GM12878 (cell line): ENCODE measurements at regions not wholly inside any gene's neighbourhood (a gene's known extent, or its start where the extent isn't known, plus 50 kb on each side); places are given as distances from the start of the nearest gene placed in this dataset.

Experiments used
- ATAC-seq: fragments of 200-7000 bp; cut with Tn5 transposase; 3 replicates; pipeline ENCODE4 v1.9.1; 2020; ENCODE audit warnings: mild to moderate bottlenecking, moderate library complexity
- BruUV-seq: library from RNA; stranded (reverse); fragments of 400-500 nt; replicated peaks from 2 replicates; lab custom pipeline; 2021; lab: Mats Ljungman, UMichigan
- CTCF ChIA-PET: fragments of 300-600 bp; sonication (Branson Sonifier 250); formaldehyde crosslinking; extraction: SDS; loops from one replicate; lab custom pipeline; 2021; ENCODE audit warnings: inconsistent platforms; lab: Yijun Ruan, JAX
- POLR2A ChIA-PET: fragments of 350-600 bp; formaldehyde crosslinking; extraction: SDS; loops from one replicate; lab custom pipeline; 2021; ENCODE audit warnings: inconsistent platforms; lab: Charles Lee
- RAD21 ChIA-PET: fragments of 300-600 bp; sonication (Branson Sonifier 250); formaldehyde crosslinking; loops from one replicate; lab custom pipeline; 2023; ENCODE audit warnings: antibody characterized with exemption; ENCODE audit not compliant: unreplicated experiment; lab: Charles Lee
- SMC1A ChIA-PET: fragments of 300-600 bp; sonication (Branson Sonifier 250); formaldehyde crosslinking; loops from one replicate; lab custom pipeline; 2023; ENCODE audit not compliant: unreplicated experiment, uncharacterized antibody; lab: Charles Lee
- DNase-seq: peaks from one replicate; pipeline ENCODE4 v3.0.0-alpha.2; 2011; ENCODE audit warnings: low read depth, low spot score
- FAIRE-seq: peaks from 3 replicates; lab custom pipeline; 2011; peaks lifted over from hg19 to GRCh38; lab: Jason Lieb, UNC
- H2AFZ ChIP-seq: 2 replicates; pipeline ENCODE4 v1.6.0; 2011; ENCODE audit warnings: low read depth, low read length, control low read depth; ENCODE audit not compliant: control insufficient read depth
- H3K27ac ChIP-seq: 2 replicates; pipeline ENCODE4 v1.5.1; 2011; ENCODE audit warnings: control low read depth; ENCODE audit not compliant: control insufficient read depth, insufficient read depth
- H3K27me3 ChIP-seq, 2 experiments: replicated peaks in 1 of 2; 2 replicates each; pipeline versions ENCODE4 v1.6.0 to v1.6.1; 2011; ENCODE audit warnings: low read length in 1 of 2; ENCODE audit not compliant: control insufficient read depth in 2 of 2, insufficient read depth in 2 of 2
- H3K36me3 ChIP-seq, 2 experiments: 2 replicates each; pipeline ENCODE4 v1.5.1; 2011; ENCODE audit warnings: low read length in 1 of 2; ENCODE audit not compliant: control insufficient read depth in 2 of 2, insufficient read depth in 2 of 2
- H3K4me1 ChIP-seq: 2 replicates; pipeline ENCODE4 v1.6.1; 2011; ENCODE audit warnings: mild to moderate bottlenecking, low read length, moderate library complexity, mixed read lengths; ENCODE audit not compliant: control insufficient read depth, insufficient read depth
- H3K4me2 ChIP-seq: 2 replicates; pipeline ENCODE4 v1.6.0; 2011; ENCODE audit warnings: control low read depth; ENCODE audit not compliant: control insufficient read depth, insufficient read depth
- H3K4me3 ChIP-seq: fragments of 200-600 bp; sonication (generic); 2 replicates; pipeline ENCODE4 v1.5.1; 2016
- H3K79me2 ChIP-seq: 2 replicates; pipeline ENCODE4 v1.6.0; 2011; ENCODE audit warnings: low read length; ENCODE audit not compliant: control insufficient read depth, insufficient read depth
- H3K9ac ChIP-seq: 2 replicates; pipeline ENCODE4 v1.8.0; 2011; ENCODE audit warnings: low read length, control low read depth, mixed read lengths; ENCODE audit not compliant: control insufficient read depth, insufficient read depth
- H3K9me3 ChIP-seq: replicated peaks from 3 replicates; pipeline ENCODE4 v1.5.1; 2011; ENCODE audit warnings: mild to moderate bottlenecking, low read length; ENCODE audit not compliant: control insufficient read depth, insufficient read depth
- H4K20me1 ChIP-seq: 2 replicates; pipeline ENCODE4 v1.6.0; 2011; ENCODE audit not compliant: control insufficient read depth, insufficient read depth
- BACH1 ChIP-seq: fragments of 450-650 bp; IDR thresholded peaks from 2 replicates; pipeline ENCODE4 v1.6.1; 2017; ENCODE audit warnings: mild to moderate bottlenecking, borderline replicate concordance
- BHLHE40 ChIP-seq, 2 experiments: fragments of 450-650 bp in 1 of 2; IDR thresholded peaks; 2 replicates each; pipeline ENCODE4 v1.6.1; 2011 to 2017; ENCODE audit warnings: low read depth in 2 of 2, borderline replicate concordance in 1 of 2, improper control_type of control experiment in 1 of 2, low read length in 1 of 2, mild to moderate bottlenecking in 1 of 2
- PBX3 ChIP-seq: IDR thresholded peaks from 2 replicates; pipeline ENCODE4 v1.6.1; 2011; ENCODE audit warnings: mild to moderate bottlenecking, low read depth, low read length, moderate library complexity; ENCODE audit not compliant: insufficient replicate concordance
- RUNX3 ChIP-seq: IDR thresholded peaks from 2 replicates; pipeline ENCODE4 v1.6.1; 2012; ENCODE audit warnings: low read length, inconsistent platforms
- SPI1 ChIP-seq: IDR thresholded peaks from 2 replicates; pipeline ENCODE4 v1.6.1; 2011; ENCODE audit warnings: low read depth, mild to moderate bottlenecking, low read length, moderate library complexity, borderline replicate concordance; ENCODE audit not compliant: insufficient read depth
- TAF1 ChIP-seq: IDR thresholded peaks from 2 replicates; pipeline ENCODE4 v1.6.1; 2011; ENCODE audit warnings: mild to moderate bottlenecking, low read depth, low read length, borderline replicate concordance
- WGBS: methylation state at CpG from one replicate; pipeline ENCODE4 v1.1.6; 2016; ENCODE audit warnings: low lambda C conversion rate; ENCODE audit not compliant: insufficient replicate concordance, insufficient coverage; ENCODE audit errors: missing lambda C conversion rate; 5-methylcytosine and 5-hydroxymethylcytosine counted together
- in situ Hi-C: fragments of 300-500 bp; cut with MboI; formaldehyde crosslinking; loops from 9 replicates; pipeline ENCODE4 v1.14.3; 2018; ENCODE audit warnings: mixed read lengths
- intact Hi-C: fragments of 100-400 bp; cut with micrococcal nuclease; formaldehyde crosslinking; loops from one replicate; pipeline ENCODE4 v1.14.2; 2022; ENCODE audit not compliant: unreplicated experiment
- TF ChIP-seq, protein P1 (sequence below): fragments of 450-650 bp; IDR thresholded peaks from 2 replicates; pipeline ENCODE4 v1.6.1; 2017; ENCODE audit warnings: borderline replicate concordance

GRCh38 chr3:79994397-79994796 lies 226.6 kb upstream of the ROBO1 start:
- DNase-seq (no peak), FAIRE-seq (no peak), ATAC-seq (peak; percentile 69)
- H3K9ac ChIP-seq: no peak overlapping the region
- ChIA-PET POLR2A (no interaction called here), CTCF (interaction anchor here (1.0 kb wide), 1 partner anchor 23 kb away, joined by 3 read pairs; no protein-coding TSS in a partner anchor), RAD21 (no interaction called here), SMC1A (no interaction called here)
- H3K36me3 ChIP-seq: no peaks in the 10 kb centered on the region
- no peak overlapping the region for H3K27ac ChIP-seq
- no peak overlapping the region for H3K4me2 ChIP-seq
- H3K4me3 ChIP-seq: no peak overlapping the region
- no peaks in the 10 kb centered on the region for H3K4me1 ChIP-seq
- BruUV-seq: no TSS peak
- no peaks in the 10 kb centered on the region for H3K9me3 ChIP-seq
- TF ChIP-seq, protein P1, sequence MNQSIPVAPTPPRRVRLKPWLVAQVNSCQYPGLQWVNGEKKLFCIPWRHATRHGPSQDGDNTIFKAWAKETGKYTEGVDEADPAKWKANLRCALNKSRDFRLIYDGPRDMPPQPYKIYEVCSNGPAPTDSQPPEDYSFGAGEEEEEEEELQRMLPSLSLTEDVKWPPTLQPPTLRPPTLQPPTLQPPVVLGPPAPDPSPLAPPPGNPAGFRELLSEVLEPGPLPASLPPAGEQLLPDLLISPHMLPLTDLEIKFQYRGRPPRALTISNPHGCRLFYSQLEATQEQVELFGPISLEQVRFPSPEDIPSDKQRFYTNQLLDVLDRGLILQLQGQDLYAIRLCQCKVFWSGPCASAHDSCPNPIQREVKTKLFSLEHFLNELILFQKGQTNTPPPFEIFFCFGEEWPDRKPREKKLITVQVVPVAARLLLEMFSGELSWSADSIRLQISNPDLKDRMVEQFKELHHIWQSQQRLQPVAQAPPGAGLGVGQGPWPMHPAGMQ: no peak
- no peak for TF ChIP-seq BACH1
- TF ChIP-seq BHLHE40 (IDR thresholded peaks at IDR 0.05; ENCODE audit: borderline replicate concordance in 1 of 2, low read depth in 2 of 2, low read length in 1 of 2): no peak
- TF ChIP-seq PBX3: no peak
- peak; percentile 46; the same call in 1 of the 2 replicates for TF ChIP-seq SPI1
- TF ChIP-seq RUNX3: no peak
- TF ChIP-seq TAF1: no peak
- H3K79me2 ChIP-seq: no peaks in the 10 kb centered on the region
- no peak overlapping the region for H2AFZ ChIP-seq
- no peaks in the 10 kb centered on the region for H3K27me3 ChIP-seq
- intact Hi-C loops: no loop called here
- no peaks in the 10 kb centered on the region for H4K20me1 ChIP-seq
- 3% methylated on average over 2 of the region's 2 CpGs for WGBS
- in situ Hi-C loops: no loop called here
